Stomach (tissue), 4 donors: ENCODE measurements at regions not wholly inside any gene's neighbourhood (a gene's known extent, or its start where the extent isn't known, plus 50 kb on each side); places are given as distances from the start of the nearest gene placed in this dataset.
"Not testable (repeated sequence)": the region's sequence is repeated elsewhere in the genome, so short reads cannot be mapped to it uniquely, and the experiment has no call there.

Source experiments
- CTCF ChIP-seq, 7 experiments: fragments of 450-650 bp in 4 of 7; fragments of 200-600 bp in 3 of 7; sonication (generic) in 3 of 7; IDR thresholded peaks; one replicate each; pipeline ENCODE4 v1.5.1; 2016 to 2019; ENCODE audit warnings: antibody characterized with exemption in 7 of 7, control low read depth in 2 of 7, mild to moderate bottlenecking in 1 of 7
- EP300 ChIP-seq: sonication (generic); formaldehyde crosslinking; IDR thresholded peaks from one replicate; pipeline ENCODE4 v1.6.1; 2017; ENCODE audit warnings: antibody characterized with exemption
- POLR2A ChIP-seq, 4 donors: fragments of 450-650 bp; IDR thresholded peaks; one replicate each; pipeline ENCODE4 v1.6.1; 2016; ENCODE audit warnings: antibody characterized with exemption in 4 of 4, control low read depth in 2 of 4, mild to moderate bottlenecking in 1 of 4, moderate library complexity in 1 of 4
- POLR2AphosphoS5 ChIP-seq, 3 donors: sonication (generic); formaldehyde crosslinking; IDR thresholded peaks; one replicate each; pipeline ENCODE4 v1.6.1; 2016; ENCODE audit warnings: antibody characterized with exemption in 3 of 3

GRCh38 chr9:40942730-40943129, 185.8 kb downstream of the FOXD4L6 start:
- TF ChIP-seq CTCF (IDR thresholded peaks at IDR 0.05); POLR2A (IDR thresholded peaks at IDR 0.05); EP300; POLR2AphosphoS5 (IDR thresholded peaks at IDR 0.05): not testable (repeated sequence)
